ENCODE measurements at regions not wholly inside any gene's neighbourhood (a gene's known extent, or its start where the extent isn't known, plus 50 kb on each side); places are given as distances from the start of the nearest gene placed in this dataset.

DNA sequence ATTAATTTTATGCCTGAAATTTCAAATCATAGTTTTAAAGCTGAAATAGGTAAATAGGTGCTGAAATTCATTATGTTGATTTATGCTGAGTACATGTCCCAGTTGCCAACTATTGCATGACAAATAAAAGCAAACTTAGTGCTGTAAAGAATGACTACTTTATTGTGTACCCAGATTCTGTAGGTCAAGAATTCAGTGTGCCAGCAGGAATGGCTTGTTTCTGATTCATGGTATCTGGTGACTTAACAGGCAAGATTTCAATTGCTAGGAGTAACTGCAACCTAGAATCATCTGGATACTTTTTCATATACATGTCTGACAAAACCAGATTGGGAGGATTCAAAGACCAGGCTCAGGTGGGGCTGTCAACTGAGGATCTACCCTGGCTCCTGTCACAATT is 678.4 kb upstream of the ADAMTS5 start:
- DNase-seq (ENCODE audit: low read depth), result no peak

GRCh38 chr21:27643326-27643725 is 676.4 kb upstream of the ADAMTS5 start:
- DNase-seq (ENCODE audit: low read depth), result no peak

GRCh38 chr21:27639286-27639685 is 672.4 kb upstream of the ADAMTS5 start:
- no peak for DNase-seq (ENCODE audit: low read depth)

GRCh38 chr21:27636656-27637055 is 669.8 kb upstream of the ADAMTS5 start:
- no peak for DNase-seq (ENCODE audit: low read depth)

DNA sequence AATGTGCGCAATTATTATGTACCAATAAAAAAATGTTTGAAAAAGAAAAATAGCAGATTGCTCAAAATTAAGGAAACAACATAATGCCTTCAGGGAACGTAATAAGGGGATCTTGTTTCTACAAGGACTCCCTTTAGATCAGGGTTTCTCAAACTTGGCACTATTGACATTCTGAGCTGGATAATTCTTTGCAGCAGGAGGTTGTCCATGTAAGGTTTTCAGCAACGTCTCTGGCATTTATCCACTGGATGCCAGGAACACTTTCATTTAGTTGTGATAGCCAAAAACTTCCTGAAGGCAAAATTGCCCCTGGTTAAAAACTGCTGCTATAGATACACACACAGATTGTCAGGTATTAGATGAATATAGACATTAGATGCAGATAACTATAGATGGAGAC is 666.7 kb upstream of the ADAMTS5 start:
- no peak for DNase-seq (ENCODE audit: low read depth)

- DNase-seq (ENCODE audit: low read depth), result no peak
Observed at GRCh38 chr21:27631471-27631870, 664.6 kb upstream of the ADAMTS5 start.

- DNase-seq (ENCODE audit: low read depth), result no peak
Observed at GRCh38 chr21:27622631-27623030, 655.7 kb upstream of the ADAMTS5 start.

DNA sequence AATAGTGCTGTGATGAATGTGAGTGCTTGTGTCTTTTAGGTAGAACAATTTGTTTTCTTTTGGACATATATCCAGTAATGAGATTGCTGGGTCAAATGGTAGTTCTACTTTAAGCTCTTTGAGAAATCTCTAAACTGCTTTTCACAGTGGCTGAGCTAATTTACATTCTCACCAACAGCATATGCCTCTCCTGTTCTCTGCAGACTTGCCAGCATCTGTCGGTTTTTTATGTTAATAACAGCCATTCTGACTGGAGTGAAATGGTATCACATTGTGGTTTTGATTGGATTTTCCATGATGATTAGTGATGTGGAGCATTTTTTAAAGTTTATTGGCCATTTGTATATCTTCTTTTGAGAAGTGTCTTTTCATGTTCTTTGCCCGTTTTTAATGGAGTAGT is 647.3 kb upstream of the ADAMTS5 start:
- no peak for DNase-seq (ENCODE audit: low read depth)

DNA sequence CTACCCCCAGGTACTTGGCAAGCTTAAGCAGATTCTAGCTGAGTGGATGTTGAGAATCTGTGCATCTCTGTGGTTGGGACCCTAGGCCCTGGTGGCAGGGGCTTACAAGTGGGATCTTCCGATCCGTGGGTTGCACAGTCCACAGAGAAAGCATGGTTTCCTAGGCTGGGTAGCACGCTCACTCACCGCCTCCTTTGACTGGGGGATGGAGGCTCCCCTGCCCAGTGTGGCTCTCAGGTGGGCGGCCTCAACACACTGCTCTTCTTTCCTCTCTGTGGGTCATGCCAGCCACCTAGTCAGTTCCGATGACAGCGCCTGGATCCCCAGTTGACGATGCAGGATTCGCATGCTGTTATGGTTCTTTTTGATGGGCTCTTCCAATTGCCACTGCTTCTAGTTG is 639.5 kb upstream of the ADAMTS5 start:
- DNase-seq (ENCODE audit: low read depth), result no peak

- no peak for DNase-seq (ENCODE audit: low read depth)
Observed at GRCh38 chr21:27596196-27596595, 629.3 kb upstream of the ADAMTS5 start.

DNA sequence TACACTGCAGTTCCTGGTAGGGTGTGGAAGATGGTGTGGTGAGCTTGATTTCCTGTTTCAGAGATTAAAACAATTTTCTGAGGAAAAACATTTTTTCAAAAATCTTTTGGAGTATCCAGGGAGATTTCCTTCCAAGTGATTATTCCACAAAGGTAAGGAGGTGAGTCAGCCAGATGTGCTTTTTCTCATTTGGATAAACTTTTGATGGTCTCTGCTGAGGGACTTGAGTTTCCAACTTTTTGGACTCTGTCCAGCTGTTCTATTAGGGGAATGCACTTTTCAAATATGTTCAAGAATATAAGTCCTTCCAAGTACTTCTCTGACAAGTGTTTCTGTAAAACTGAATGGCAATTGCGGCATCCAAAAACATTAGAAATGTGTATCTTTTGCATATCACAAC is 628.8 kb upstream of the ADAMTS5 start:
- DNase-seq (ENCODE audit: low read depth), result no peak

DNA sequence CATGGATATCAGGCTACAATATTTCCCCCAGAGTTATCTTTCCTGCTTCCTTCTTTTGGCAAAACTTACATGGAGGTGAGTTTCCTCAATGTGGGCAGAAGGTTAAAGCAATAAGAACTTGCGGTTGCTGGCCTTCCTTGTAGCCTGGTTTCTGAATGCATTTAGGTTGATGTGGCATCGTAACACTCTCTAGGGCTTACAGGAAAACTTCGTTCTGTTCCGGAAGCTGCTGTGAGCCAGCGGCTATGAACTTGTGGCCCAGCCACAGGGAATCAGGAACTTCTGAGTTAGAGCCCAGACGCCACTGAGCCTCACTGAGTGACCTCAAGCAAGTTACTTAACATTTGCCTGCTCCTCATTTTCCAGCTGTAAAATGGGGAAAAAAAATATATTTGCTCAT is 623.4 kb upstream of the ADAMTS5 start:
- DNase-seq (ENCODE audit: low read depth), result no peak

GRCh38 chr21:27589781-27590180 is 622.9 kb upstream of the ADAMTS5 start:
- DNase-seq (ENCODE audit: low read depth), result no peak

- DNase-seq (ENCODE audit: low read depth), result no peak
Observed at GRCh38 chr21:27586986-27587385, 620.1 kb upstream of the ADAMTS5 start.

GRCh38 chr21:27586326-27586725 is 619.4 kb upstream of the ADAMTS5 start:
- DNase-seq (ENCODE audit: low read depth), result no peak

- DNase-seq (ENCODE audit: low read depth), result no peak
Observed at GRCh38 chr21:27584256-27584655, 617.4 kb upstream of the ADAMTS5 start.

DNA sequence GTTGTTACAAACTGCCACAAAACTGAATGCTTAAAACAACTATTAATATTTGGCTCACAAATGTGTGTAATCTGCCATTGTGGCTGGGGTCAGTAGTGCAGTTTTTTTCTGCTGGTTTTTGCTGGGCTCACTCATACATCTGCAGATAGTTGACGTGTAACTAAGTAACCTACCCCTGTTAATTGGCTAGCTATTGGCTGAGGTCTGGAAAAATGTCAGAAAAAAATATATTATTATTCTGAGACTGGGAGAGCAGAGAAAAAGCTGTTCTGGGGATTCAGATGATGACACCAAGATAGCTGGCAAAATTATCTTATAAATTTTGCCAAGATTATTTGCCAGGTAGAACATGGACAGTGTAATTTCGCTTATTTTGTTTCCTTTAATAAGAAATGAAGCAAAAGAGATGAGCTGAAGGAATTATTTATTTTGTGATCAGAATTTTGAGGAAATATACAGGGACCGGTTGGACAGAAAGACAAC is 616.1 kb upstream of the ADAMTS5 start:
- no peak for DNase-seq (ENCODE audit: low read depth)

DNA sequence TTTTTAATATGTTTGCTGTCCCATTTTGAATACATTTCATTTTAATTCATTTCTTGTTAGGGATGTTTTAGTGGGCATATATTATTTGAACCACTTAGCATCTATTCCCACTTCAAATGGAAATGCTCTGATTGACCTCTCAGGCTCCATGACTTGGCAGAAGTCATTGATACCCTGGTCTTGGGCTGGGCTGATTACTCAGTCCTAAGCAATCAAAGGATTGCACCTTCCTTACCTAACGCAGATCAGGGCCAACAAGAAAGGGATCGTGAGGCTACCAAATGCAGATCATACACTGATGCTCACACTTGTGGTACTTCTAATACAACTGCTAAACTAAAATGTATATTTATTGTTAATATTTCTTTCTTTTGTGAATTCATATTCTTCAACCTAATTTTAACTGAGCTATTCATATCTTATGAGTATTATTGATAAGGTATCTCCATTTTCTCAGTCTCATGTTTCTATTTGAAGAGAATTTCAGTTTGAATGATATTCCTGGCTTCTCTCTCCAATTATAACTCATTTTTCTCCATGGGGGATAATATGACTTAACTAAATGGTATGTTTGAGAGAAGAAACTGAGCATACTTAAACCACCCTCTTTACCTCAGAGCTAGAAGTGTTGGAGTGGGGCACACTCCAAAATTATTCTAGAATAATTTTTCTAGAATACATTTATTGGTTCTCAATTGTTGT is 615.5 kb upstream of the ADAMTS5 start:
- DNase-seq (ENCODE audit: low read depth), result no peak

GRCh38 chr21:27581168-27581567 is 614.3 kb upstream of the ADAMTS5 start:
- no peak for DNase-seq (ENCODE audit: low read depth)

DNA sequence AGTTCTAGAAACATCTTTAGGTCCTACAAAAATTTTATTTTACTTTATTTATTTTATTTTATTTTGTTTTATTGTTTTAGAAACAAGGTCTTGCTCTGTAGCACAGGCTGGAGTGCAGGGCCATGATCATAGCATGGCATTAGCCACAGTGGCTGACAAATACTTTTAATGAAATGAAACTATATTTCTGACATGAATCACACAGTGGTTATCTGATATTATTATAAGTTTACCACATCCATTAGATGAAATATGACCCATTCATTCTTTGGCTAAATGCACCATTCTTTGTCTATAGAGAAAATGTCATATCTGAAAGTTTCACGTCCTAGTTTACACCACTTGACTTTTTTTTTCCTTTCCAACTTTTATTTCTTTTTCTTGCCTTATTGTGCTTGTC is 613.4 kb upstream of the ADAMTS5 start:
- DNase-seq (ENCODE audit: low read depth), result no peak

GRCh38 chr21:27578741-27579265 is 611.9 kb upstream of the ADAMTS5 start:
- DNase-seq (ENCODE audit: low read depth), result no peak

- no peak for DNase-seq (ENCODE audit: low read depth)
Observed at GRCh38 chr21:27572696-27573095, 605.8 kb upstream of the ADAMTS5 start.

DNA sequence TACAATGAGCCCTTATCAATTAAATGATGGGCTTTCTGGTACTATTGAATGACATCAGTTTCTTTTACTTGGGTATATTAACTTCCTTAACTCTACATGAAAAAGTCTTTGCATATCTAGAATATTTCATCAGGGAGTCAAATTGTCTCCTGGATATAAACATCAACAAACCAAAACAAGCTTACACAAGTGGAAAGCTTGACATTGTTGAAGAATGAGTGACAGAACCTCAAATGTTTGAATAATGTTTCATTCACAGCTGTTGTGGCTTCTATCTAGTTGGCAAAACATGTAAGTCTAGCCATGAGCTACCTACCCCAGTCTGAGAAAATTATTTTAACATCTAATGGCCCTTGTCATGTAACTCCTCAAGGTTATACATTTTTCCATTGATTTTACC is 604.8 kb upstream of the ADAMTS5 start:
- no peak for DNase-seq (ENCODE audit: low read depth)

- no peak for DNase-seq (ENCODE audit: low read depth)
Observed at GRCh38 chr21:27570306-27570868, 603.5 kb upstream of the ADAMTS5 start.

Measured in activated T-cell treated with anti-CD3 and anti-CD28 coated beads for 1 hour (primary cell).